CD14-positive monocyte (primary cell): ENCODE measurements at regions not wholly inside any gene's neighbourhood (a gene's known extent, or its start where the extent isn't known, plus 50 kb on each side); places are given as distances from the start of the nearest gene placed in this dataset.
"Not testable (repeated sequence)": the region's sequence is repeated elsewhere in the genome, so short reads cannot be mapped to it uniquely, and the experiment has no call there.

Experiments used
- DNase-seq, 3 donors: peaks; one replicate each; pipeline ENCODE4 v3.0.0-alpha.2; 2011 to 2022
- H2AFZ ChIP-seq: 2 replicates; pipeline ENCODE4 v1.6.0; 2012; ENCODE audit warnings: mild to moderate bottlenecking, low read depth, low read length, inconsistent platforms; ENCODE audit not compliant: insufficient read depth, poor library complexity, severe bottlenecking
- H3K27ac ChIP-seq, 2 donors: 1 replicate in 1 of 2; 2 replicates in 1 of 2; pipeline ENCODE4 v1.5.1; 2012 to 2013; ENCODE audit warnings: low read length in 2 of 2, control low read depth in 1 of 2, inconsistent platforms in 1 of 2, low read depth in 1 of 2, mild to moderate bottlenecking in 1 of 2
- H3K27me3 ChIP-seq, 2 donors: one replicate each; pipeline versions ENCODE4 v1.6.0 to v1.6.1; 2011 to 2013; ENCODE audit warnings: low read length in 2 of 2; ENCODE audit not compliant: control insufficient read depth in 2 of 2, insufficient read depth in 2 of 2
- H3K36me3 ChIP-seq, 2 donors: replicated peaks in 1 of 2; 1 replicate in 1 of 2; 2 replicates in 1 of 2; pipeline versions ENCODE4 v1.5.1 to v1.6.1; 2012 to 2013; ENCODE audit warnings: low read length in 2 of 2, control low read depth in 1 of 2, inconsistent platforms in 1 of 2, mild to moderate bottlenecking in 1 of 2; ENCODE audit not compliant: insufficient read depth in 2 of 2, control insufficient read depth in 1 of 2
- H3K4me1 ChIP-seq, 2 donors: 1 replicate in 1 of 2; 2 replicates in 1 of 2; pipeline versions ENCODE4 v1.5.1 to v1.6.1; 2012 to 2013; ENCODE audit warnings: low read length in 2 of 2, control low read depth in 1 of 2, inconsistent platforms in 1 of 2, mild to moderate bottlenecking in 1 of 2, moderate library complexity in 1 of 2; ENCODE audit not compliant: insufficient read depth in 2 of 2, control insufficient read depth in 1 of 2
- H3K4me2 ChIP-seq: replicated peaks from 2 replicates; pipeline ENCODE3; 2012; ENCODE audit warnings: low read length, moderate library complexity, mild to moderate bottlenecking; ENCODE audit not compliant: poor library complexity, severe bottlenecking; ENCODE audit errors: extremely low read depth
- H3K4me3 ChIP-seq, 3 experiments: fragments of 200-600 bp in 1 of 3; sonication (generic) in 1 of 3; replicated peaks in 1 of 3; 1 replicate in 2 of 3; 2 replicates in 1 of 3; pipeline ENCODE4 v1.5.1; 2011 to 2013; ENCODE audit warnings: low read length in 3 of 3, mild to moderate bottlenecking in 3 of 3, control low read depth in 2 of 3, low read depth in 2 of 3, inconsistent platforms in 1 of 3, moderate library complexity in 1 of 3
- H3K79me2 ChIP-seq: 2 replicates; pipeline ENCODE4 v1.6.0; 2012; ENCODE audit warnings: mild to moderate bottlenecking, control low read depth, inconsistent platforms, low read length, moderate library complexity; ENCODE audit not compliant: insufficient read depth
- H3K9ac ChIP-seq: 2 replicates; pipeline ENCODE4 v1.6.0; 2017; ENCODE audit warnings: low read length, mild to moderate bottlenecking; ENCODE audit not compliant: insufficient read depth, poor library complexity, severe bottlenecking
- H3K9me3 ChIP-seq, 2 donors: replicated peaks in 1 of 2; 1 replicate in 1 of 2; 2 replicates in 1 of 2; pipeline versions ENCODE4 v1.5.1 to v1.6.1; 2012 to 2013; ENCODE audit warnings: low read length in 2 of 2, control low read depth in 1 of 2; ENCODE audit not compliant: control insufficient read depth in 1 of 2, insufficient read depth in 1 of 2
- H4K20me1 ChIP-seq: 2 replicates; pipeline ENCODE4 v1.6.0; 2012; ENCODE audit warnings: mild to moderate bottlenecking, low read length, control low read depth, moderate library complexity; ENCODE audit not compliant: insufficient read depth
- H3K27ac Mint-ChIP-seq, 7 donors: one replicate each; pipeline ENCODE4 v1.8.0; 2020; ENCODE audit warnings: mild to moderate bottlenecking in 7 of 7, mixed read lengths in 7 of 7, moderate library complexity in 6 of 7, inconsistent platforms in 2 of 7
- H3K27me3 Mint-ChIP-seq, 3 donors: one replicate each; pipeline ENCODE4 v1.8.0; 2021 to 2022; ENCODE audit warnings: low read depth in 3 of 3, mild to moderate bottlenecking in 3 of 3, mixed read lengths in 3 of 3, moderate library complexity in 3 of 3, inconsistent platforms in 1 of 3
- H3K36me3 Mint-ChIP-seq, 2 donors: one replicate each; pipeline ENCODE4 v1.8.0; 2020; ENCODE audit warnings: mixed read lengths in 2 of 2, inconsistent platforms in 1 of 2, mild to moderate bottlenecking in 1 of 2
- H3K4me1 Mint-ChIP-seq: one replicate; pipeline ENCODE4 v1.8.0; 2020; ENCODE audit warnings: mild to moderate bottlenecking, mixed read lengths
- H3K4me3 Mint-ChIP-seq, 2 donors: one replicate each; pipeline ENCODE4 v1.8.0; 2020; ENCODE audit warnings: mild to moderate bottlenecking in 2 of 2, mixed read lengths in 2 of 2, moderate library complexity in 1 of 2
- H3K9me3 Mint-ChIP-seq, 7 donors: one replicate each; pipeline ENCODE4 v1.8.0; 2020 to 2022; ENCODE audit warnings: mixed read lengths in 7 of 7, mild to moderate bottlenecking in 6 of 7, moderate library complexity in 6 of 7, inconsistent platforms in 2 of 7
- WGBS: methylation state at CpG from one replicate; pipeline ENCODE4 v1.1.5; 2013; ENCODE audit warnings: missing lambda C conversion rate; ENCODE audit not compliant: insufficient coverage; 5-methylcytosine and 5-hydroxymethylcytosine counted together
- intact Hi-C, 2 donors: fragments of 100-400 bp; cut with micrococcal nuclease; formaldehyde crosslinking; loops; one replicate each; pipeline versions ENCODE4 v1.15.0 to v1.15.1; 2023
- TF ChIP-seq, protein P1 (sequence below): fragments of 200-600 bp; IDR thresholded peaks from one replicate; pipeline ENCODE4 v1.8.0; 2022; ENCODE audit warnings: antibody characterized with exemption, mild to moderate bottlenecking

DNA sequence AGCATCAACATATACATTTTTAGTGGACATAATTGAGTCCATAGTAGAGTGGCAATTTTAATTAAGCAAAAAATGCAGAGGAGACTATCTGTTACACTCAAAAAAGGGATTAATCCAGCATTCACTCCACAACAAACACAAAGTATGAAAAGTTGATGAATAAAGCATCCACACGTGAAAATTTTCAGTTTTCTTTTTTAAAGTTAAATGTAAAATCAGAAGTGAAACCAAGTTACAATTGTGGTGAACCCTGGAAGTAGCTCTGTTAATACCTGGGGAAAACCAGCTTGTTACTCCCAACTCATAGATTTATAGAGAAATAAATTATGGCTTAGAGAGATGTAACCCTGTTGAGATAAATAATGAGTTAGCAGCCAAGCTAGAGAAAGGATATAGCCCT is 807.8 kb downstream of the TRIB2 start:
- Mint-ChIP-seq H3K4me3 (no peak overlapping the region), H3K27me3 (peaks cover 0 to 1% (median 0%) of the 10 kb centered on the region in 3 donors), H3K4me1 (no peaks in the 10 kb centered on the region), H3K9me3 (peaks cover 0 to 7% (median 5%) of the 10 kb centered on the region in 7 donors), H3K27ac (no peak overlapping the region), H3K36me3 (no peaks in the 10 kb centered on the region)
- Histone ChIP-seq H3K4me1 (no peaks in the 10 kb centered on the region), H3K9ac (no peak overlapping the region), H2AFZ (no peak overlapping the region), H3K36me3 (no peaks in the 10 kb centered on the region), H3K27ac (no peak overlapping the region), H3K27me3 (no peaks in the 10 kb centered on the region), H3K4me3 (no peak overlapping the region), H3K79me2 (no peaks in the 10 kb centered on the region), H3K9me3 (peaks cover 6 to 9% of the 10 kb centered on the region in 2 donors), H3K4me2 (no peak overlapping the region), H4K20me1 (no peaks in the 10 kb centered on the region)
- no peak for DNase-seq
- WGBS: no CpG with 5 or more reads among the region's 1 CpG
- intact Hi-C loops: no loop called here
- TF ChIP-seq, protein P1, sequence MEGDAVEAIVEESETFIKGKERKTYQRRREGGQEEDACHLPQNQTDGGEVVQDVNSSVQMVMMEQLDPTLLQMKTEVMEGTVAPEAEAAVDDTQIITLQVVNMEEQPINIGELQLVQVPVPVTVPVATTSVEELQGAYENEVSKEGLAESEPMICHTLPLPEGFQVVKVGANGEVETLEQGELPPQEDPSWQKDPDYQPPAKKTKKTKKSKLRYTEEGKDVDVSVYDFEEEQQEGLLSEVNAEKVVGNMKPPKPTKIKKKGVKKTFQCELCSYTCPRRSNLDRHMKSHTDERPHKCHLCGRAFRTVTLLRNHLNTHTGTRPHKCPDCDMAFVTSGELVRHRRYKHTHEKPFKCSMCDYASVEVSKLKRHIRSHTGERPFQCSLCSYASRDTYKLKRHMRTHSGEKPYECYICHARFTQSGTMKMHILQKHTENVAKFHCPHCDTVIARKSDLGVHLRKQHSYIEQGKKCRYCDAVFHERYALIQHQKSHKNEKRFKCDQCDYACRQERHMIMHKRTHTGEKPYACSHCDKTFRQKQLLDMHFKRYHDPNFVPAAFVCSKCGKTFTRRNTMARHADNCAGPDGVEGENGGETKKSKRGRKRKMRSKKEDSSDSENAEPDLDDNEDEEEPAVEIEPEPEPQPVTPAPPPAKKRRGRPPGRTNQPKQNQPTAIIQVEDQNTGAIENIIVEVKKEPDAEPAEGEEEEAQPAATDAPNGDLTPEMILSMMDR: no peak

DNA sequence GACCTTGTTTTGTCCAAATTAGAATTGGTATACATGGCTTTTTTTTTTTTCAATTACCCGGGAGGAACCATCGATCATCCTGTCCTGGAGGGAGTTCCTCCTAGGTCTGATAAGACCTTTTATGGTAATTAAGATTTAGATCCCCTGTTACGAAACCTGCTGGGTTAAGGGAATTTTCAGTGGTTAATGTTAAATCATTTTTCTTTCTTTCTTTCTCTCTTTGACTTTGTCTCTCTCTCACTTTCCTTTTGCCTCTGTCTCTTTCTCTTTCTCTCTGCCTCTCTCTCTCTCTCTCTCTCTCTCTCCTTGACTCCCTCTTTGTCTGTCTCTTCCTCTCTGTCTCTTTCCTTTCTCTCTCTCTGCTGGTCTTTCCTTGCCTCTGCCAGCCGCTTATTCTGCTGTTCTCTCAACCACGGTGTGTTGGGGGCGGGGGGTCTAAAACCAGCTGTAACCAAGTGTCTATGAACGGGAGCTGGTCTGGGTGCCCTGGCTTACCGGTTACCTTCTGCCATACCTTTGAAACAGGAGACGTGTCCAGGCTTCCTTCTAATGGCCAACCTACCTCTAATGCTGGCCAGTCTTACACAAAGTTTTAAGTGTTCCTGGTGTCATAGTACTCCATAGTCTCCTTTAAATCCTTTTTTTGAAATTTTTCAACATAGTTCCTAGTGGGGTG is 815.1 kb downstream of the TRIB2 start:
- H3K4me3 Mint-ChIP-seq, H3K27ac Mint-ChIP-seq, DNase-seq, H3K27ac ChIP-seq, H3K4me1 ChIP-seq, H3K4me2 ChIP-seq, intact Hi-C loops, H2AFZ ChIP-seq, H4K20me1 ChIP-seq, H3K36me3 ChIP-seq, H3K79me2 ChIP-seq, H3K4me1 Mint-ChIP-seq, H3K36me3 Mint-ChIP-seq, H3K9ac ChIP-seq, H3K4me3 ChIP-seq, H3K27me3 ChIP-seq, H3K27me3 Mint-ChIP-seq: not testable (repeated sequence)
- WGBS: 68% methylated on average over 3 of the region's 9 CpGs
- peaks cover 3 to 17% (median 8%) of the 10 kb centered on the region in 7 donors for H3K9me3 Mint-ChIP-seq
- peaks cover 0 to 15% of the 10 kb centered on the region in 2 donors for H3K9me3 ChIP-seq

DNA sequence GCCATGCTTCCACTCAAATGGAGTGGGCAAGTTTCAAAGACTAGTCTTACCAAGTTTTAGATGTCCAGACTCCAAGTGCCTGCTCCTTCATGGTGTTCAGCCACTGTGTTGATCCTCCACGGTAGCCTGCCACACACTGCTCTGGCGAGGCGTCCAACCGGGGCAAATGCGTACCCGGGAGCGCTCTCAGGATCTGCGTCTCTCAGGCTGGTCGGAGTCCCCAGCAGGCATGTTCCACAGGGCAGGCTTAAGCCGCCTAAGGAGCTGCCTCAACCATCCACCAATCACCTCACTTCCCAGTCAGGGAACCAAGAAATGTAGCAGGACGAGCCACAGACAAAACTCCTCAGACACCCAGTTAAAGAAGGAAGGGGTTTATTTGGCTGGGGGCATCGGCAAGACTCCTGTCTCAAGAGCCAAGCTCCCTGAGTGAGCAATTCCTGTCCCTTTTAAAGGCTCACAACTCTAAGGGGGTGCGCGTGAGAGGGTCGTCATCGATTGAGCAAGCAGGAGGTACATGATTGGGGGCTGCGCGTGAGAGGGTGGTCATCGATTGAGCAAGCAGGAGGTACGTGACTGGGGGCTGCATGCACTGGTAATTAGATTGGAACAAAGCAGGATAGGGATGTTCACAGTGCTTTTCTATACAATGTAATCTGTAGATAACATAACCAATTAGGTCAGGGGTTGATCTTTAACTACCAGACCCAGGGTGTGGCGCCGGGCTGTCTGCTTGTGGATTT is 816.2 kb downstream of the TRIB2 start:
- H3K79me2 ChIP-seq, H3K9ac ChIP-seq, H4K20me1 ChIP-seq, H3K36me3 ChIP-seq, H3K27ac ChIP-seq, H3K36me3 Mint-ChIP-seq, H3K4me3 Mint-ChIP-seq, DNase-seq, H3K27ac Mint-ChIP-seq, H3K4me3 ChIP-seq, H3K27me3 ChIP-seq, H3K4me1 Mint-ChIP-seq, H3K4me1 ChIP-seq, H3K4me2 ChIP-seq, H3K27me3 Mint-ChIP-seq, H2AFZ ChIP-seq, intact Hi-C loops: not testable (repeated sequence)
- peaks cover 0 to 15% of the 10 kb centered on the region in 2 donors for H3K9me3 ChIP-seq
- 93% methylated on average over 14 of the region's 22 CpGs for WGBS
- peaks cover 0 to 14% (median 8%) of the 10 kb centered on the region in 7 donors for H3K9me3 Mint-ChIP-seq
